K562 (cell line): ENCODE measurements at regions not wholly inside any gene's neighbourhood (a gene's known extent, or its start where the extent isn't known, plus 50 kb on each side); places are given as distances from the start of the nearest gene placed in this dataset.

Experiments used
- CTCF ChIP-seq, 3 experiments: IDR thresholded peaks in 2 of 3; conservative IDR thresholded peaks in 1 of 3; 2 replicates each; pipeline ENCODE4 v1.5.1; 2011 to 2012; ENCODE audit warnings: low read length in 3 of 3, mild to moderate bottlenecking in 3 of 3, control low read depth in 2 of 3, improper control_type of control experiment in 1 of 3, inconsistent platforms in 1 of 3, low read depth in 1 of 3, mixed read lengths in 1 of 3, moderate library complexity in 1 of 3; ENCODE audit not compliant: insufficient read depth in 2 of 3
- ESRRA ChIP-seq: fragments of 450-650 bp; IDR thresholded peaks from 2 replicates; pipeline ENCODE4 v1.6.1; 2014; ENCODE audit warnings: low read depth, mild to moderate bottlenecking, moderate library complexity, borderline replicate concordance
- RBM14 ChIP-seq: fragments of 200-400 bp; formaldehyde crosslinking; IDR thresholded peaks from 2 replicates; pipeline ENCODE4 v1.6.1; 2018; ENCODE audit warnings: low read depth, mild to moderate bottlenecking, low read length, moderate library complexity, borderline replicate concordance; ENCODE audit not compliant: insufficient read depth

- TF ChIP-seq RBM14: no peak
- no peak for TF ChIP-seq ESRRA
- no peak for TF ChIP-seq CTCF (IDR thresholded peaks at IDR 0.05 in 2 of 3, conservative IDR thresholded peaks at IDR 0.05 in 1 of 3; ENCODE audit: insufficient read depth in 2 of 3, low read depth in 1 of 3, low read length in 3 of 3)
These were observed 257.3 kb upstream of the SALL1 start for GRCh38 chr16:51408357-51408756.
